GM18868 (cell line): ENCODE measurements at regions not wholly inside any gene's neighbourhood (a gene's known extent, or its start where the extent isn't known, plus 50 kb on each side); places are given as distances from the start of the nearest gene placed in this dataset.
A peak's percentile ranks its signal among the peaks of the same experiment; 100 is the strongest.
"Not testable (repeated sequence)": the region's sequence is repeated elsewhere in the genome, so short reads cannot be mapped to it uniquely, and the experiment has no call there.

Experiments used
- ATAC-seq: cut with Tn5 transposase; IDR thresholded peaks from one replicate; pipeline ENCODE4 v1.9.1; 2021; ENCODE audit warnings: mild to moderate bottlenecking, moderate library complexity; ENCODE audit not compliant: unreplicated experiment

DNA sequence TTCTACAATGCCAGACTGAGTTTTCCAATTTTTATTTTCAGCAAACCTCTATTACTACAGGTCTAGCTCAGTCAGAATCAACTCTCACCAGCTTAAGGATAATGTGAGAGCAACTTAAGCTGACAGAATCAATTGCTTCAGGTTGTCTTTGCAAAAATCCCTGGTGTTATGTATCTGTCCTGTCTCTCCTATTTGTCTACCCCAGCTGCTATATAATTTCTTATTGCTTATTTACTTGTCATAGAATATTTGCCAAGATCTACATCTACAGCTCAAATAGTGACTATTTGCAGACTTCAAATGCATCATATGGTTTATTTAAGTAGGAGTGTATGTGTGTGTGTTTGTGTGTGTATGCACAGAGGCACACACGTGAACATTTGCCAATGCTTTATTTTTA is 54.1 kb downstream of the FOXG1 start:
- no peak for ATAC-seq

GRCh38 chr14:28821993-28822392 is 55.4 kb downstream of the FOXG1 start:
- no peak for ATAC-seq

DNA sequence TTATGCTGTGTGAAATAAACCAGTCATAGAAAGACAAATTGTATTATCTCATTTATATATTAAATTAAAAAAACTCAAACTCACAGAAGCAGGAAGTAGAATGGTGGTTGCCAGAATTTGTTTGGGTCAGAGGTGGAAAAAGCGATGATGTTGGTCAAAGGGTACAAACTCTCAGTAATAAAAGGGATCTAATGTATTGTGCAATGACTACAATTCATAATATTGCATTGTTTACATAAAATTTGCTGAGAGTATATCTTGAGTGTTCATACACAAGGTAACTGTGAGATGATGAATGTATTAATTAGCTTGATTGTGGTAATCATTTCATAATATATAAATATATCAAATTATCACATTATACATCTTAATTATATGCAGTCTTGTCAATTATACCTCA is 56.7 kb downstream of the FOXG1 start:
- no peak for ATAC-seq

DNA sequence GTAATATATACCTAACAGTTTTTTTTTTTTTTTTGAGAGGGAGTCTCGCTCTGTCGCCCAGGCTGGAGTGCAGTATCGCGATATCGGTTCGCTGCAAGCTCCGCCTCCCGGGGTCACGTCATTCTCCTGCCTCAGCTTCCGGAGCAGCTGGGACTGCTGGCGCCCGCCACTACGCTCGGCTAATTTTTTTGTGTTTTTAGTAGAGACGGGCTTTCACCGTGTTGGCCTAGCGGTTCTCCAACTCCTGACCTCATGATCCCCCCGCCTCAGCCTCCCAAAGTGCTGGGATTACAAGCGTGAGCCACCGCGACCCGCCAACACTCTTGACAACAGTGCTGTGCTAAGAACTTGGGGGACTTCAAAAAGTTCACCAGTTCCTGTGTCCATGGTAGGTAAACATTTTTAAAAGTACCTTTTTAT is 63.5 kb downstream of the FOXG1 start:
- ATAC-seq = no peak

GRCh38 chr14:28831126-28831525 is 64.5 kb downstream of the FOXG1 start:
- peak; percentile 96 for ATAC-seq

DNA sequence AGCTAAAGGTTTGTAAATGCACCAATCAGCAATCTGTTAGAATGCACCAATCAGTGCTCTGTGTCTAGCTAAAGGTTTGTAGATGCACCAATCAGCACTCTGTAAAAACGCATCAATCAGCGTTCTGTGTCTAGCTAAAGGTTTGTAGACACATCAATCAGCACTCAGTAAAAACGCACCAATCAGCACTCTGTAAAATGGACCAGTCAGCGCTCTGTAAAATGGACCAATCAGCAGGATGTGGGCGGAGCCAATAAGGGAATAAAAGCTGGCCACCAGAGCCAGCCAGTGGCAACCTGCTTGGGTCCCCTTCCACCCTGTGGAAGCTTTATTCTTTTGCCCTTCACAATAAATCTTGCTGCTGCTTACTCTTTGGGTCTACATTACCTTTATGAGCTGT is 76.0 kb downstream of the FOXG1 start:
- ATAC-seq = not testable (repeated sequence)

DNA sequence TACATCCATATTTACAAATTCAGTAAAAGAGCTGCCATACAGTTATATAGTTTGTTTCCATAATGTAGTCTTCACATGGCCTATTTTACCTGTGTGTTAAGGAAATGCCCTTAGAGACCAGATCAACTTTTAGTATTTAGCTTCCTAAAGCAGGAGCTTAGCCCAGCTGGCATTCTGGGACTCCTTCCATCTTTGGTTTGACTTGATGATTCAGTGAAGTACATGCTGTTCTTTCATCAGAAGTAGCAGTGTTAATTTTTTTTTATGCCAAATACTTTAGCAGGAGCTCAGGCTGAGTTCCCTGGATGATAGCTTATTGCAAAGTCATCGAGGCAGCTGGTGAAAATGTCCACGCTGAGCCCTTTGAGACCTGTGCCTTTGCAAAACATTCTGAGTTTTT is 101.0 kb downstream of the FOXG1 start:
- ATAC-seq = no peak

DNA sequence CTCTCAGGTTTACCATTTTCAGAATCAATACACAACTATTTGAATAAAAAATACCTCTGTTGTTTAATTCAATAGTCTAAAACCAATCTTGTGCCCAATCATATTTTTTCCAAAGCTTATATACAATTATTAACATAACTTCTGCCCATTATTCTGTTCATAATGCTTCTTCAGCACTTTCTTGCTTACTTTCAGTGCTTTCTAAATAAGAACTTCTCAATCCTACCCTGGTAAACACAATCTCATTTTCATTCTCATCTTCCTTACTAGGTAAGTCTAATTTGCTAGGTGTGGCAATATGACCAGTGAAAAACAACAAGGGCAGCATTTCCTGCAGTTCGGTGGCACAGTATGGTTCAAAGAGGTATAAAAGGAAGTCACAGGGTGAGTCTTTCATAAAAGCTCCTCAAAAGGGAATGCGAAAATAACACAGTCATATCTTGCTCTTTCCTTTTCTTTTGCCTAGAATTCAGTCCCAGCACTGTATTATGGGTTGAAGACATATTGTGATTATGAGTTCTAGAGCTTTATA is 103.5 kb downstream of the FOXG1 start:
- peak; percentile 64 for ATAC-seq

GRCh38 chr14:28875934-28876571 is 109.5 kb downstream of the FOXG1 start:
- no peak for ATAC-seq

- ATAC-seq = no peak
Measured at GRCh38 chr14:28876572-28876945, 110.0 kb downstream of the FOXG1 start.

DNA sequence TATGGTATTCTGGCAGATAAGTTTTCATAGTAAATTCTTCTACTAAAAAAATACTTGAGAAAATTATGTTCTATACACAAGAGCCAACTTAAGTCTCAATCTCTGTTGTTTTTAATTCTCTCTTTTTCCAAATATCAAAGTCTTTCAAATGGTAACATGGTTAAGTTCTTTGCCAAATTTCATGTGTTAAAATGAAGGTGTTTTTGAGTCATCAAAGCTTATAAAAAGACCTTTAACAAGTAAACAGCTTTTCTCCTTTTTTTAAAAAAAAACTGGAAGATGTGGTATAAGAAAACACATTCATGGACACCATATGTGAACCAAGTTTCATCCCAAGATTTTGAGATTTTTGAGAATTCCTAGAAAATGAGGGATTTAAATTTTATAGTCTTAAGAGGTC is 111.3 kb downstream of the FOXG1 start:
- ATAC-seq = no peak

DNA sequence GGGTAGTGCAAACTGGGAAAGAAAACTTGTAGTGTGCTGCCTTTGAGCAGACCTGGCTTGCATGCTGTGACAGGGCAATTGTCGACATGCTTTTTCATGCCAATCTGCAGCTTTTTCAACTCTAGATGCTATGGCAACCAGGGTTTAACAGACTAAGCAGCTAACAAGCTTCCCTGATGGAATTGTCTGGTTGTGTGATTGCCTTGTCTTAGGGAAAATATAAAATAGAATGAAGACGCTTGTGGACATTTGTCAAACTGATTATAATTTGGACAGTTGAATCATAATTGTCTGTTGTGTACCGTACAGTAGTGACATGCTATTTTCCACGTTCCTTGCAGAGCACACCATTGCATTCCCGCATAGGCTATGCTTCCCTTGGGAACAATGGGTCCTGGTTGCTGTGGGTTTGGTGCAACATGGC is 113.0 kb downstream of the FOXG1 start:
- ATAC-seq = no peak

GRCh38 chr14:28886940-28887339 is 120.4 kb downstream of the FOXG1 start:
- ATAC-seq = no peak

DNA sequence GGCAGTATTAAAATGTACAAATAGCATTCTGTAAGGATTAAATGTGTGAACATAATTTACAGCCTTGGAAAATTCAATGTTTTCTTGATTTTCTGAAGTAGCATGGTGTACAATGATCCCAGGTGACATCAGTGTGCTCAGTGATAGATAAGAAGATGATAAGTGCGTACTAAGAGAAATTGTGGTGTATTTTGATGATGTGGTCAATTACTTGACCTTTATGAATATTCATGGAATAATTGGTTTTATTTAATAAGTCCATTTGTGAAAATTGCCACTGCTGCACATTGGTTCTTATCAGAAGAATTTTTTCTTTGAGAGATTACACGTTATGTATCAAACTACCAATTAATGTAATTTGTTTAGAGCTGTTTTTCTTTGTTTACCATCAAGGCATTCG is 128.8 kb downstream of the FOXG1 start:
- ATAC-seq = no peak

DNA sequence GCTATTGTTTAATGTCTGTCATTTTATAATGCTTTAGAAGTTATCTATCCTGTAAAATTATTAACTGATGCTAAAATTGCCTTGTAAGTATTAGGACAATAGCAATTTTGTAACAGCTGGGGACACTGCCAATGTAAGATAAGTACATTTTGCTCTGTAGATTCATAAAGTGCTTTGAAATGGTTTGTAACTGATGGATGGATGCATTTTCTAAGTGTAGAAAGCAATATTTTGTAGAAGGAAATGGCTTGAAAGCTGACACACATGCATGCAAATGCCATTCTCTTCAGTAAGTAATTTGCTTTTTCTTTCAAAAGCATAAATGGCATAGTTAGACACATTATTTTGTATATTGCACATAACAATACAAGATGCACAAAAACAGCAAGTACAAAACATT is 129.8 kb downstream of the FOXG1 start:
- no peak for ATAC-seq

DNA sequence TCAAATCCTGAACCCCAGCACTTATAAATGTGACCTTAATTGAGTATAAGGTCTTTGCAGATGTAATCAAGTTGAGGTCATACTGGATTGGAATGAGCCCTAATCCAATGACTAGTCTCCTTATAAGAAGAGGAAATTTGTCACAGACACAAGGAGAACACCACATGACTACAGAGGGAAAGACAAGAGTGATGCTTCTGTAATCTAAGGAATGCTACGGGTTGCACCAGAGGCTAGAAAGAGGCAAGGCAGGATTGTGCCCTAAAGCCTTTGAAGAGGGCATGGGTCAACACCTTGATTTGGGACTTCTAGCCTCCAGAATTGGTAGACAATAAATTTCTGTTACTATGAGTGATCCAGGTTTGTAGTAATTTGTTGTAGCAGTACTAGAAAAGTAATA is 135.0 kb downstream of the FOXG1 start:
- no peak for ATAC-seq

- ATAC-seq = no peak
Measured at GRCh38 chr14:28902930-28903329, 136.3 kb downstream of the FOXG1 start.

DNA sequence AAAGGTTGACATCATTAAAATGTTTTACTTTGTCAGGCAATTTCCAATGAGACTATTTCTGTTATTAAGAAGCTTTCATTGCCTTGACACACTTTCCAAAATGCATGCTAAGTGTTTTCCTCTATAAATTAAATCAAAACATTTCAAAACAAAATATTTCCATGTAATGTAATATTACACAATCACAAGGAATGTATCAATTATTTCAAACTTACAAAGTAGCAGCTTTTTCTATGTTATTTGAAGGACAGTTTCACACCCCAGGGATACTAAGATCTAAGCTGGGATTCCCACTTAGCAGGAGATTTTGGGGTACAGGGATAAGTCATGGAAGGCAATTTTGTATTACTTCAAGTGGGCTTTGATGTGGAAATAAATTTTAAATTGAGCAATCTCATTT is 144.9 kb downstream of the FOXG1 start:
- no peak for ATAC-seq

- no peak for ATAC-seq
Measured at GRCh38 chr14:28913056-28913455, 146.5 kb downstream of the FOXG1 start.

GRCh38 chr14:28926122-28926521 is 159.5 kb downstream of the FOXG1 start:
- no peak for ATAC-seq

DNA sequence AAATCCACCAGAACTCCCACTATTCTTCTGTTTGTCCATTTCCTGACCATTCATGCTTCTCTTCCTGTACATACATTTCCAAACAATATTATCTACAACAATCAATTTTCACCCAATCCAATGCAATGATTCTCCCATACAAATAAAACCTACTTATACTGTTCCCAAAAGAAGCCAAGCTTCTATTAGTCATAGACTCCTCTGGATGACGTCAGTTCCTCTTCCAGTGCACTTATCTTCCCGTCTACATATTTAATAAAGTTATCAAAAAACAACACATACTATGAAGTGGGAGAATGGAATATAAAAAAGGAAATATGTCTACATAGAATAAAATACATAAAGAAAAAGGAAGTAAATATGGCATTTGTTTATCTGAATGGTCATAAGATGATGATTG is 165.4 kb downstream of the FOXG1 start:
- ATAC-seq = no peak

DNA sequence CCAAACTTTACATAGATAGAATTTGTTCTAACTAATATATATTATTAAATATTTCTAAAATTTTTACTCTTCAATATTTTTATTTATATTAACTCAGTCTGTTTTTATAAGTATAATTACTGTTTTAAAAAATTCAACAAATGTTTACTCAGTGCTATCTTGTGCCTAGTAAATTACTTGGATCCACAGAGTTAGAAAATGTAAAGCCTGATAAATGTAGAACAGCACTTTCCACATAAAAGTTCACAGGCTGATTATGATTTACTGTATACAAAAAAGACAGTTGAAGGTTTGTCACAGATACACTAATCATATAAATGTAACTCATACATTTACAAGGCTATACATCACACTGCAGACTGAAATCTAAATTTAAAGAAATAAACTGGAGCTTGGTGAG is 170.0 kb downstream of the FOXG1 start:
- no peak for ATAC-seq

DNA sequence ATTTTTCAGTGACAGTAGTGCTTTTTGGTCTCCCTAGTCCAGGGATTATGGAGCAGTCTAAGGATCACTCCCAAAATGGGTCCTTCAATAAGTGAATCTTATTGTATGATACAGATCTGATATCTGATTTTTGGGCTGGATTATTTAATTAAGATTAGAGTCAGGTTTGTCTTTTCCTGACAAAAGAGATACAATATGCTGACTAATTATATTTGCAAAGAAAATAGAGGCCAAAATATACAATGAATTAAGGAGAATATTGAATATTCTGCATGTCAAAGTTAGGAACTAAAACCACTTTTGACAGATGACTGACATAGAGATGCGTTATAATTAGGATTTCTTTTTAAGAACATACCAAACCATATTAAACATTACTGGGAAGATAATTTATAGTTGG is 175.2 kb downstream of the FOXG1 start:
- no peak for ATAC-seq
